IMR-90 (cell line): ENCODE measurements at regions not wholly inside any gene's neighbourhood (a gene's known extent, or its start where the extent isn't known, plus 50 kb on each side); places are given as distances from the start of the nearest gene placed in this dataset.

Experiments used
- ATAC-seq: fragments of 200-7000 bp; cut with Tn5 transposase; 2 replicates; pipeline ENCODE4 v1.9.1; 2020; ENCODE audit warnings: low read depth, mild to moderate bottlenecking, moderate library complexity
- BruUV-seq: library from RNA; stranded (reverse); fragments of 400-500 nt; replicated peaks from 2 replicates; lab custom pipeline; 2021; lab: Mats Ljungman, UMichigan
- CTCF ChIA-PET: fragments of 300-600 bp; formaldehyde crosslinking; extraction: SDS; loops from one replicate; lab custom pipeline; 2021; ENCODE audit warnings: antibody characterized with exemption; lab: Yijun Ruan, JAX
- POLR2A ChIA-PET: fragments of 300-600 bp; sonication (Branson Sonifier 250); formaldehyde crosslinking; loops from one replicate; lab custom pipeline; 2022; ENCODE audit warnings: antibody characterized with exemption; ENCODE audit not compliant: unreplicated experiment; lab: Charles Lee
- DNase-seq: peaks from one replicate; pipeline ENCODE4 v3.0.0; 2013
- H2AFZ ChIP-seq: replicated peaks from 2 replicates; pipeline ENCODE3; 2013; ENCODE audit warnings: low read length, mild to moderate bottlenecking; ENCODE audit not compliant: poor library complexity
- H2AK5ac ChIP-seq: 2 replicates; pipeline ENCODE4 v1.6.1; 2013; ENCODE audit warnings: low read depth, low read length, inconsistent platforms
- H2AK9ac ChIP-seq: replicated peaks from 2 replicates; pipeline ENCODE3; 2013; ENCODE audit warnings: mild to moderate bottlenecking, low read depth, low read length, moderate library complexity; ENCODE audit not compliant: poor library complexity
- H2BK120ac ChIP-seq: 2 replicates; pipeline ENCODE4 v1.6.1; 2013; ENCODE audit warnings: low read depth, low read length, inconsistent platforms
- H2BK15ac ChIP-seq: 3 replicates; pipeline ENCODE4 v1.6.1; 2013; ENCODE audit warnings: low read depth, low read length, inconsistent platforms
- H2BK20ac ChIP-seq: 2 replicates; pipeline ENCODE4 v1.6.1; 2013; ENCODE audit warnings: low read depth, mild to moderate bottlenecking, inconsistent platforms, low read length, moderate library complexity
- H2BK5ac ChIP-seq: 2 replicates; pipeline ENCODE4 v1.6.1; 2013; ENCODE audit warnings: mild to moderate bottlenecking, low read depth, low read length, inconsistent platforms; ENCODE audit not compliant: poor library complexity, severe bottlenecking
- H3K14ac ChIP-seq: replicated peaks from 2 replicates; pipeline ENCODE4 v1.6.1; 2013; ENCODE audit warnings: low read depth, low read length, inconsistent platforms
- H3K18ac ChIP-seq: 2 replicates; pipeline ENCODE4 v1.6.1; 2013; ENCODE audit warnings: low read depth, low read length, control low read depth
- H3K23ac ChIP-seq: 2 replicates; pipeline ENCODE4 v1.6.1; 2013; ENCODE audit warnings: low read depth, low read length, inconsistent platforms
- H3K27ac ChIP-seq: 2 replicates; pipeline ENCODE4 v1.5.1; 2013; ENCODE audit warnings: mild to moderate bottlenecking, control low read depth, low read length; ENCODE audit not compliant: insufficient read depth
- H3K27me3 ChIP-seq: 2 replicates; pipeline ENCODE4 v1.6.1; 2013; ENCODE audit warnings: low read length; ENCODE audit not compliant: control insufficient read depth, insufficient read depth
- H3K36me3 ChIP-seq: 2 replicates; pipeline ENCODE4 v1.6.1; 2013; ENCODE audit warnings: low read length, mixed read lengths; ENCODE audit not compliant: control insufficient read depth, insufficient read depth
- H3K4ac ChIP-seq: 2 replicates; pipeline ENCODE4 v1.6.1; 2013; ENCODE audit warnings: low read depth, low read length, inconsistent platforms
- H3K4me1 ChIP-seq: 2 replicates; pipeline ENCODE4 v1.6.1; 2013; ENCODE audit warnings: low read length, mixed read lengths; ENCODE audit not compliant: control insufficient read depth, insufficient read depth
- H3K4me2 ChIP-seq: 2 replicates; pipeline ENCODE4 v1.6.1; 2013; ENCODE audit warnings: low read depth, mild to moderate bottlenecking, control low read depth, low read length, moderate library complexity
- H3K4me3 ChIP-seq: 2 replicates; pipeline ENCODE4 v1.5.1; 2013; ENCODE audit warnings: low read depth, mild to moderate bottlenecking, control low read depth, low read length, moderate library complexity; ENCODE audit not compliant: insufficient read depth
- H3K56ac ChIP-seq: 2 replicates; pipeline ENCODE4 v1.6.1; 2013; ENCODE audit warnings: low read length, inconsistent platforms; ENCODE audit not compliant: insufficient read depth; ENCODE audit errors: extremely low read depth
- H3K79me1 ChIP-seq, 2 experiments: 2 replicates each; pipeline ENCODE4 v1.6.1; 2013; ENCODE audit warnings: low read length in 2 of 2, inconsistent platforms in 1 of 2, low read depth in 1 of 2
- H3K9ac ChIP-seq: 2 replicates; pipeline ENCODE4 v1.6.1; 2013; ENCODE audit warnings: low read depth, low read length, control low read depth
- H3K9me1 ChIP-seq: 2 replicates; pipeline ENCODE4 v1.6.1; 2013; ENCODE audit warnings: low read length, inconsistent platforms; ENCODE audit not compliant: insufficient read depth
- H3K9me3 ChIP-seq: 2 replicates; pipeline ENCODE4 v1.6.1; 2013; ENCODE audit warnings: low read length; ENCODE audit not compliant: control insufficient read depth, insufficient read depth
- H4K20me1 ChIP-seq: 2 replicates; pipeline ENCODE4 v1.6.1; 2013; ENCODE audit warnings: low read length, inconsistent platforms; ENCODE audit not compliant: insufficient read depth
- H4K5ac ChIP-seq: 2 replicates; pipeline ENCODE4 v1.6.1; 2013; ENCODE audit warnings: mild to moderate bottlenecking, low read depth, low read length, control low read depth
- H4K8ac ChIP-seq, 2 experiments: 2 replicates each; pipeline ENCODE4 v1.6.1; 2013; ENCODE audit warnings: low read depth in 2 of 2, low read length in 2 of 2, control low read depth in 1 of 2, inconsistent platforms in 1 of 2
- H4K91ac ChIP-seq: 2 replicates; pipeline ENCODE4 v1.6.1; 2013; ENCODE audit warnings: low read depth, low read length, inconsistent platforms; ENCODE audit not compliant: insufficient read depth
- BHLHE40 ChIP-seq: fragments of 150-350 bp; IDR thresholded peaks from 2 replicates; pipeline ENCODE4 v1.6.1; 2016; ENCODE audit warnings: mild to moderate bottlenecking, low read depth, low read length
- CEBPB ChIP-seq: IDR thresholded peaks from 2 replicates; pipeline ENCODE4 v1.6.1; 2012; ENCODE audit warnings: low read depth, low read length, improper control_type of control experiment
- CHD1 ChIP-seq: IDR thresholded peaks from 2 replicates; pipeline ENCODE4 v1.6.1; 2012; ENCODE audit warnings: low read depth, low read length, improper control_type of control experiment
- CTCF ChIP-seq: conservative IDR thresholded peaks from 2 replicates; pipeline ENCODE4 v1.5.1; 2012; ENCODE audit warnings: mild to moderate bottlenecking, low read depth, low read length, improper control_type of control experiment
- ELK1 ChIP-seq: fragments of 150-350 bp; IDR thresholded peaks from 2 replicates; pipeline ENCODE4 v1.6.1; 2016; ENCODE audit warnings: low read depth, mild to moderate bottlenecking, low read length, moderate library complexity, borderline replicate concordance
- MAFK ChIP-seq: IDR thresholded peaks from 2 replicates; pipeline ENCODE4 v1.6.1; 2012; ENCODE audit warnings: low read depth, low read length, improper control_type of control experiment
- MAZ ChIP-seq: IDR thresholded peaks from 2 replicates; pipeline ENCODE4 v1.6.1; 2012; ENCODE audit warnings: low read depth, mild to moderate bottlenecking, low read length, improper control_type of control experiment, moderate library complexity, borderline replicate concordance
- MXI1 ChIP-seq: IDR thresholded peaks from 2 replicates; pipeline ENCODE4 v1.6.1; 2012; ENCODE audit warnings: low read depth, mild to moderate bottlenecking, low read length, moderate library complexity, borderline replicate concordance
- NFE2L2 ChIP-seq: fragments of 150-350 bp; IDR thresholded peaks from 2 replicates; pipeline ENCODE4 v1.6.1; 2016; ENCODE audit warnings: low read depth, mild to moderate bottlenecking, low read length
- POLR2A ChIP-seq: IDR thresholded peaks from 2 replicates; pipeline ENCODE4 v1.6.1; 2012; ENCODE audit warnings: mild to moderate bottlenecking, low read depth, low read length
- RAD21 ChIP-seq: IDR thresholded peaks from 2 replicates; pipeline ENCODE4 v1.6.1; 2012; ENCODE audit warnings: low read length, improper control_type of control experiment
- RCOR1 ChIP-seq: IDR thresholded peaks from 2 replicates; pipeline ENCODE4 v1.6.1; 2012; ENCODE audit warnings: mild to moderate bottlenecking, low read length, improper control_type of control experiment; ENCODE audit not compliant: insufficient replicate concordance
- RFX5 ChIP-seq: IDR thresholded peaks from 2 replicates; pipeline ENCODE4 v1.8.0; 2012; ENCODE audit warnings: low read depth, mild to moderate bottlenecking, low read length, moderate library complexity
- SMC3 ChIP-seq: fragments of 150-350 bp; IDR thresholded peaks from 2 replicates; pipeline ENCODE4 v1.6.1; 2016; ENCODE audit warnings: low read depth, mild to moderate bottlenecking, antibody characterized with exemption, low read length, moderate library complexity
- USF2 ChIP-seq: fragments of 150-350 bp; IDR thresholded peaks from 2 replicates; pipeline ENCODE4 v1.6.1; 2017; ENCODE audit warnings: mild to moderate bottlenecking, antibody characterized with exemption, low read length, low read depth
- WGBS, 2 experiments: methylation state at CpG; one replicate each; pipeline versions ENCODE4 v1.1.5 to v1.1.7; 2013; ENCODE audit warnings: missing lambda C conversion rate in 2 of 2; ENCODE audit not compliant: insufficient read length in 1 of 2; ENCODE audit errors: extremely low coverage in 2 of 2; 5-methylcytosine and 5-hydroxymethylcytosine counted together
- dilution Hi-C: fragments of 300-500 bp; cut with HindIII; formaldehyde crosslinking; loops from one replicate; pipeline ENCODE4 v1.14.3; 2018; ENCODE audit warnings: low sequenced_read_pairs; ENCODE audit not compliant: unreplicated experiment
- in situ Hi-C: fragments of 300-500 bp; cut with MboI; formaldehyde crosslinking; loops from 3 replicates; pipeline ENCODE4 v1.14.3; 2019; ENCODE audit warnings: low sequenced_read_pairs, inconsistent platforms, mixed read lengths
- intact Hi-C: fragments of 100-400 bp; cut with micrococcal nuclease; formaldehyde crosslinking; loops from 2 replicates; pipeline ENCODE4 v1.10.0; 2022

GRCh38 chr15:60212536-60212935 lies 185.2 kb downstream of the ANXA2 start:
- no peak overlapping the region for H3K4me2 ChIP-seq
- H4K8ac ChIP-seq: no peak overlapping the region
- H3K79me1 ChIP-seq: no peaks in the 10 kb centered on the region
- no CpG with 5 or more reads among the region's 4 CpGs for WGBS, 2 experiments
- H3K9me1 ChIP-seq: no peaks in the 10 kb centered on the region
- H4K91ac ChIP-seq: no peak overlapping the region
- H3K27ac ChIP-seq: no peak overlapping the region
- no peak overlapping the region for H2BK15ac ChIP-seq
- ATAC-seq (no peak), DNase-seq (no peak)
- H3K56ac ChIP-seq: no peak overlapping the region
- no peak overlapping the region for H3K4ac ChIP-seq
- H3K4me1 ChIP-seq: no peaks in the 10 kb centered on the region
- H3K18ac ChIP-seq: no peak overlapping the region
- no peak overlapping the region for H3K23ac ChIP-seq
- no peak overlapping the region for H2AFZ ChIP-seq
- no peak for TF ChIP-seq RCOR1
- no peak for TF ChIP-seq SMC3
- TF ChIP-seq NFE2L2: no peak
- TF ChIP-seq USF2: no peak
- no peak for TF ChIP-seq MXI1
- no peak for TF ChIP-seq RAD21
- TF ChIP-seq CHD1: no peak
- no peak for TF ChIP-seq RFX5
- TF ChIP-seq POLR2A: no peak
- TF ChIP-seq CEBPB: no peak
- no peak for TF ChIP-seq MAFK
- no peak for TF ChIP-seq BHLHE40
- TF ChIP-seq CTCF: no peak; the same call in 1 of the 2 replicates
- no peak for TF ChIP-seq ELK1
- TF ChIP-seq MAZ: no peak
- BruUV-seq: no TSS peak
- in situ Hi-C loops: no loop called here
- H3K9ac ChIP-seq: no peak overlapping the region
- CTCF ChIA-PET: interaction anchor here (0.6 to 0.7 kb wide), 3 partner anchors 17 to 451 kb away, joined by 3 to 8 read pairs (median 4); no protein-coding TSS in a partner anchor
- no peak overlapping the region for H2BK5ac ChIP-seq
- H3K14ac ChIP-seq: no peak overlapping the region
- no peak overlapping the region for H4K5ac ChIP-seq
- H3K9me3 ChIP-seq: no peaks in the 10 kb centered on the region
- no peak overlapping the region for H2AK5ac ChIP-seq
- no peaks in the 10 kb centered on the region for H3K27me3 ChIP-seq
- no peak overlapping the region for H3K4me3 ChIP-seq
- H2BK120ac ChIP-seq: no peak overlapping the region
- H2AK9ac ChIP-seq: no peak overlapping the region
- no peak overlapping the region for H2BK20ac ChIP-seq
- no peaks in the 10 kb centered on the region for H4K20me1 ChIP-seq
- POLR2A ChIA-PET: no interaction called here
- intact Hi-C loops: no loop called here
- H3K36me3 ChIP-seq: no peaks in the 10 kb centered on the region
- dilution Hi-C loops: no loop called here
